ENCODE measurements at regions not wholly inside any gene's neighbourhood (a gene's known extent, or its start where the extent isn't known, plus 50 kb on each side); places are given as distances from the start of the nearest gene placed in this dataset.

DNA sequence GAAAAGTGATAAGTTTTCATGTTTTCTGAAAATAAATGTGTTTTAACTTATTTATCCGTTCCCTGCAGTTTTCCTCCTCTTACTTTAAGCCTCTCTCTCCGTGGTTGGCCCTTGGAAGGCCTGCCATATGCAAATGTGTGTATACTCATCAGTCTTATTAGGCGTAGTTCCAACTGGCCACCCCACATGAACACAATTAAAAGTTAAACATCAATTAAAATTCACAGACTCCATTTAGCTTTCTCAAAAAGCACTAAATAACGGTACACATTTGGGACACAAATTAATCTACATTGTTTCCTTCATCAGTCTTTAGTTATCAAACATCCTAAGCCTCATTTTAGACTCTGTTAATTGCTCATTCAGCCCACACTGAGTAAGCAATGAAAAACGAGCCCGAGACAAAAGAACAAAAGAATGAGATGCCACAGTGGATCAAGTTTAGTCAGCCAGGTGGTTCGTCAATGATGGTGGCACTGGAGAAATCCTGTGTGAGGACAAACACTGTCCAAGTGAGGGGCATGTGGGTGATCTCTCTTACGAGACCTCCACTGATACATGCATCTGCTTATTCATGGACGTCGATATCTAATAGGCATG is 76.0 kb upstream of the TMCC3 start:
- FAIRE-seq = no peak
- no peak for DNase-seq (ENCODE audit: extremely low spot score, insufficient read length, low read depth)

DNA sequence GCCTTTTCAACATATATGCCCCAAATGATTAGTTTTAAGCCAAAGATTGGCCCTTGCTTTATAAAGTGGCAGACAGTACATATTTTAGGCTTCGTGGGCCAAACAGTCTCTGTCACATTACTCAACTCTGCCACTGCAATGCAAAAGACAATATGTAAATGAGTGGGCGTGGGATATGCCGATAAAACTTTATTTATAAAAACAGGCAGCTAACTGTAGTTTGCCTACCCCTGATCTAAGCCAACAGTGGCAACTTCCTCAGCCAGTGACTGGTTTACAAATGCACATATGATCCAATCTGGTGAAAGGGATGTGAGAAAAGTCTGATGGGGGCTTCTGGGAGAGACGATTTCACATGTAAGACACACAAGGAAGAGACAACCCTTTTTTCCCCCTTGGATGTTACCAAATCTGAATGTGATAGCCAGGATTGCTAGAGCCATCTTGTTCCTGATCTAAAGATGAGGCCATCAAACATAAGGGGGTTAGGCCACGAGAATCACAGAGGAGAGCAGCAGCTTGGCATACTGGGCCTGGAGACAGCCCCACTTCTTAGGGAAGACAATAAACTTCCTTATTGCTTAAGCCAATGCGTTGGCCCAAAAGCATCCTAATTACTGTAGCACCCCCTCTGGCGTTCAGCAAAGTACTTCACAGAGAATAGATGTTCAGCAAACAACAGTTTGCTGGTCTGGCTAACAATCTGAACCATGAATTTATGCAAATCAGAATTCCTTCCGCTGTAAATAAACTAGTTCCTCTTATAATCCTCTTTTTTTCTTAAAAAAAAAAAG is 75.2 kb upstream of the TMCC3 start:
- peak; percentile 9 for FAIRE-seq
- DNase-seq (ENCODE audit: extremely low spot score, insufficient read length, low read depth) = no peak

DNA sequence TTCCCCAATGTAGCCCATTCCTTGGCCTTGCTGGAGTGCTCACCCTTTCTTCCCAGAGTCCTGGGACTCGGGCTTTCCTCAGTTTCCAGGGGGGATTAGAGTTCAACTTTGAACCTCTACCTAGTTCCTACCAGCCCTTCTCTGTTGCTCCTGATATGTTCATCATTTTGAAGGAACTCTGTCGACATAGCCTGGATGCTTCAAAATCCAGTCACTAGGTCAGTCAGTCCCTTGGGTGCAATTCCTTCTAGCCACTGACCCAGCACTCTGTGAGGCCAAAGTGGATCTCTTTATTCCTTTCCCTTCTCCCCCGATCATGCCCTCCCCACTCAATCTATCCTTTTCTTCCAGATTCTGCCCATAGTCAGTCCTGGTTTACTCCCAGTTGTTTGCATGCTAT is 72.3 kb upstream of the TMCC3 start:
- DNase-seq (ENCODE audit: extremely low spot score, insufficient read length, low read depth) (no peak), FAIRE-seq (no peak)

DNA sequence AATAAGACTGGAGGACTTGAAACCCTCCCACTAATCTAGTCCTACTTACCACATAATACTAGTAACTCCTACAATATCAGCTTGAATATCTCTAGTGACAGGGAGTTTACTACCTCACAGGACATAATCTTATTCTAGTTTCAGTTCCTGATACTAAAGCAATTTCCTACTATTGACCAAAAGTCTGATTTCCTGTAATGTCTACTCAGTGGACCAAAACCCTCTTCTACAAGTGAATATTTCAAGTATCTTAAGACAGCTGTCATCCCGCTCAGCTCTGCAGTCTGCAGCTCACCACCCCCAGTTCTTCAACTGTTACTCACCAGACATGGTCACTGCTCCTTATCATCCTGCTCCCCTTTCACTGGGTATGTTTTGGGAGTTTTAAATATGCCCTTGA is 70.8 kb upstream of the TMCC3 start:
- FAIRE-seq = peak; percentile 97
- DNase-seq (ENCODE audit: extremely low spot score, insufficient read length, low read depth) = peak; percentile 51

DNA sequence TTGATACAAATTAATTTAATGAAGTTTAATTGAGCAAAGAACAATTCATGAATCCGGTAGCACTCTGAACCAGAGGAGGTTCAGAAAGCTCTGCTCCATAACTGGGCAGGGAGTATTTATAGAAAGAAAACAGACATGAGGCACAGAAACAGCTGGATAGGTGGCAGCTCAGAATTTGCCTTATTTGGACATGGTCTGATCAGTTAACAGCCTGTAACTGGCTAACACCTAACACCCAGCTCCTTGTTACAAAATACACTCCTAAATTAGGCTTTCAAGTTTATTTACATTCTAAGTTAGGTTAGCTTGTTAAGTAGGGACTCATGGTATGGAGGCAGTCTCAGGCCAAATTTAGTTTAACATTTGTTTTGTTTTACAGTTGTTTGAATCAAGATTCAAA is 67.8 kb upstream of the TMCC3 start:
- peak; percentile 70 for FAIRE-seq
- no peak for DNase-seq (ENCODE audit: extremely low spot score, insufficient read length, low read depth)

DNA sequence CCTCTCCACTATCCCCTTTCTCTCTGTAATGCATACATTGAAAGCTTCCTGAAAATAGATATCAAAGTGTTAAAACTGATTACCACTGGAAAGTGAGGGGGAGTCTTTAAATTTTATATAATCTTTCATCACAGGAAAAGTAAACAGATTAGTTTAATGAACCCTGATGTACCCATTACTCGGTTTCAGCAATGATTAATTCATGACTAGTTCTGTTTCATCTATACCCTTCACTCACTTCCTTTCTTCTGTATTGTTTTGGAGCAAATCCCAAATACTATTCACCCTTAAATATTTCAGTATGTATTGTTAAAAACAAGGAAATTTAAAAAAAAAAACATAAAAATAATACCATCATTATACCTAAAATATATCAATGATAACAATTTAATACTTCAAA is 67.3 kb upstream of the TMCC3 start:
- DNase-seq (ENCODE audit: extremely low spot score, insufficient read length, low read depth) = no peak
- no peak for FAIRE-seq

DNA sequence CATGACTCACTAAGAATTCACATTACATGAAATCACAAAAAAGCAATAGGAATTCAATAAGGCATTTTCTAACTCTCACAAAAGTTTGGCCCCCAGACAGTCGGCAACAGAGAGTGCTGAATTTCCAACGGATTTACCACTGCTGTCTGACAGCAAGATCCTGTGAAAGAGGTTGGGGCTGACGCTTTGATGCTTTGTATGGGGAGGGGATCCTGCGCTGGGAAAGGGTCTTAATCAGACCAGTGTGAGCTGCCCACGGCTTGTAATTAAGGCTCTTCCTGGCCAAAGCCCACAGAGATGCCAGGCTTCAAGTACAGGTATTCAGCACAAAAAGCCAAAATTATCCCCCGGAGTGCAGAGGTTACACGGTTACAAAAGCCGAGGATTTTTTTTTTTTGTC is 66.8 kb upstream of the TMCC3 start:
- FAIRE-seq (no peak), DNase-seq (ENCODE audit: extremely low spot score, insufficient read length, low read depth) (no peak)

DNA sequence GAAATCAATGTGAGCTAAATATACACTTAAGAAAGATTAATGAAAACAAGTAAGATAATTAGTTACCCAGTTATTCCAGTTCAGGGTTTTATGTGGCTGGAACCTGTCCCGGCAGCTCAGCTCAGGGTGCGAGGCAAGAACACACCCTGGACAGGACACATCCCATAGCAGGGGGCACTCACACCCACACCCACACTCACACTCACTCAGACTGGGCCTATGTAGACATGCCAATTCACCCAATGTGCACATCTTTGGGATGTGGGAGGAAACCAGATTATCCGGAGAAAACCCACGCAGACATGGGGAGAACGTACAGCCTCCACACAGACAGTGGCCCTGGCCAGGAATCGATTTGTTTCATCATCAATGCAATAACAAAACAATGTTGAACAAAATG is 66.0 kb upstream of the TMCC3 start:
- DNase-seq (ENCODE audit: extremely low spot score, insufficient read length, low read depth) (no peak), FAIRE-seq (no peak)

DNA sequence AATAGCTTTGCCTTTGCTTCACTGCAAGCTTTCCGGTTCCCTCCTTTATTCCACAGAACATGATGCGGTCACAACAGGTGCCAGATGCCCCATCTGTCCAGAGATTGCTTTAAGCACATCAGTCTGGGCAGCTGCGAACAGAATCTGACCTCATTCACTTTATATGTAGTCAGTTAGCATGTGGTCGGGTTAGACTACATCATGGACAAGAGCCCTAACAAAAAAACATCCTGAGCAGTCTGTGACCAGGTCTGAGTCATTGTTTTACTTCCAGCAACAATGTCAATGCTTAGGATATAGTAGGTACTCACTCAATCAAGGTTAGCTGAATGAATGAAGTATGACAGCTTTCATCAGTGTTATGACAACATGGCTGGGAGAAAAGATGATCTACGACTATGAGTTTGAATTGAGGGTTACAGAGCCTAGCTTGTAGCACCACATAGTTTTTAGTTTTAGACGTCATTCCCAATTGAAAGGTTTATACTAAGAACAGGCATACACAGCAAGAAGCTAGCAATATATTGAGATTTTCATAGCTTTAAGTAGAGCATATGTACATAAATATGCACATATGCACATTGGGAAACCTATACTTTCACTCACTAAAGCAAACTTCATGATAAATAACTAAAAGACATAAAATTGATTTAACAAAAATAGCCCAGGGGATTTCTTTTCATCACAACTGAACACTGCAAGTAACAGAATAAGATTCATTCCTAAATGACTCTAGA is 64.2 kb upstream of the TMCC3 start:
- no peak for DNase-seq (ENCODE audit: extremely low spot score, insufficient read length, low read depth)
- FAIRE-seq = no peak

DNA sequence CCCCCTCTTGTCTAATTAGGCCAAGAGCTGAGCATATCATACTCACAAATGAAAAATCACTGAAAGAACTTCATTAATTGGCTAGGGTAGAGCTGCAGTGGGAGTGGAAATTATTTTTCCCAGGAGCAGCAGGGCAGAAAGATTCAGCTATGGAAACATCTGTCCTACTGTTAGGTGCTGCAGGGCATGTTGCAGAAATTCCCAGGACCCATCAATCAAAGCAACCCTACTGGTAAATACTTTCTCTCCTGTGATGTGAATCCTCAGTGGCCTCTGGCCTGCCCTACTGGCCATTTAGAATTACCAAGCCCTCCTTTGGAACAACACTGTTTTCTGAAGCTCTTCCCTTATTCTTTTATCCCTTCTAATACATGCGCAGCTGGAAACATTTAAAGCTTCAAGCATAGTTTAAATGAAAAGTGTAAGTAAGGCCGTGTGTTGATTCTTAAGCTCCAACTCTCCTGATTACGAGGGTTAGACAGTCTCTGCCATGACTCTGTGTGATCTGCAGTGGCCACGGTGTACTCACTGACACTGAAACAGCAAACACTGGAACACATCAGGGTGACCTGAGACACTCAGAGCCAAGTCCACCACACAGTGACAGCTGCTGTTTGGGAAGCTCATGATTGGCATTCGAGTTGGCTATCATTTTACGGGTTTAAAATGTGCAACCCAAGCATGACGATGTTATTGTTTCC is 62.6 kb upstream of the TMCC3 start:
- DNase-seq (ENCODE audit: extremely low spot score, insufficient read length, low read depth) = no peak
- no peak for FAIRE-seq

DNA sequence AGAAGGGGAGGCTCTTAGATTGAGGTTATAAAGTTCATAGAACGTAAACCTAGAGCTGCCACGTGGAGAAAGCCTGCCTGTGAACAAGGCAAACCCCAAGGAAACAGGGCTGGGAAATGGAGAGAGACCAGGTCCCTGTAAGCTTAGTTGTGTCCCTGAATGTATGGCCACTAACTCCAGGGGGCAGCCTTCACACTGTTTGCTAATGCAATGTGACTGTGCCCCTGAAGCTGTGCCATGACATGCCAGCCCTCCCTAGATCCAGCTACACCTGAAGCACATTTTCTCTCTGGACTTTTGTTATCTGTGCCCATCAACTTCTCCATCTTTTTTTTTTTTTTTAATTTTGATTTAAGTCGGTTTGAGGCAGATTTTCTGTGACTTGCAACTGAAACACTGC is 60.6 kb upstream of the TMCC3 start:
- FAIRE-seq = peak; percentile 73
- no peak for DNase-seq (ENCODE audit: extremely low spot score, insufficient read length, low read depth)

DNA sequence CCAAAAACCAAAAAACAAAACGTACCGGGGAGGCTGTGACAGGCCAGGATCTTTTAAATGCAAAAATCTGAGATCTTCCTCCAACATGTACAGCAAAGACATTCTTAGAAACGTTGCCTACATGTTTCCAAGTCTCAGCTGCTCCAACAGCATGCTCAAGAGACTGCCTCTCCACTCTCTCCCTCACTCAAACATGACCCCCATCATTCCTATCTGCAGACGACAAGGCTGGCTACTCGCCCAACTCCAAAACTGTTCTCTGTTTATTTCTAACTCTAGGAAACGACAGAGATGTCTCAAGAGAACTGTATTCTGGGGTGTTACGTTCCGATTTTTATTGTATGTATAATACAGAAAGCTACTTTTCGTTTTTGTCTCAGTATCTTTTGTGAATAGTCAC is 57.5 kb upstream of the TMCC3 start:
- no peak for FAIRE-seq

DNA sequence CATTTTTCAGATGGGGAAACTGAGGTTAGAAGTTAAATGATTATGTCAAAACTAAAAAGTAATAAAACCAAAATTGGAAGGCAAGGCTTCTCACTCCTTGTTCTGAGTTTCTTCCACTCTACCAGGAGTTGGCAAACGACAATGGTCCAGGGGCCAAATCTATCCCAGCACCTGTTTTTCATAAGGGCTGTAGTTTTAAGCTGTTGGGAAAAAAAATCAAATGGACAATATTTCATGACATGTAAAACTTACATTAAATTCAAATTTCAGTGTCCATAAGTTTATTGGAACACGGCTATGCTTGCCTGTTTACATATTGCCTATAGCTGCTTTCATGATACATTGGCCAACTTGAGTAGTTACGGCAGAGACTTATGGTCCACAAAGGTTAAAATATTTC is 56.7 kb upstream of the TMCC3 start:
- DNase-seq (ENCODE audit: extremely low spot score, insufficient read length, low read depth) = no peak
- no peak for FAIRE-seq

More for the DNA sequence above, 57.5 kb upstream of the TMCC3 start:
- no peak for DNase-seq (ENCODE audit: extremely low spot score, insufficient read length, low read depth)

DNA sequence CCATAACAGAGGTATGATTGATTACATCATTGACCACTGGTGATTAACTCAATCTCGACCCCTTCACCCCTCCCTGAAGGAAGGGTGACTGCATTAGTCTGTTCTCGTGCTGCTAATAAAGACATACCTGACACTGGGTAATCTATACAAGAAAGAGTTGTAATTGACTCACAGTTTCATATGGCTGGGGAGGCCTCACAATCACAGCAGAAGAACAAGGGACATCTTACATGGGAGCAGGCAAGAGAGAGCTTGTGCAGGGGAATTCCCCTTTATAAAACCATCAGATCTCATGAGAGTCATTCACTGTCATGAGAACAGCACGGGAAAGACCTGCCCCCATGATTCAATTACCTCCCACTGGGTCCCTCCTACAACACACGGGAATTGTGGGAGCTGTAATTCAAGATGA is 55.9 kb upstream of the TMCC3 start:
- DNase-seq (ENCODE audit: extremely low spot score, insufficient read length, low read depth) (no peak), FAIRE-seq (peak; percentile 65)

DNA sequence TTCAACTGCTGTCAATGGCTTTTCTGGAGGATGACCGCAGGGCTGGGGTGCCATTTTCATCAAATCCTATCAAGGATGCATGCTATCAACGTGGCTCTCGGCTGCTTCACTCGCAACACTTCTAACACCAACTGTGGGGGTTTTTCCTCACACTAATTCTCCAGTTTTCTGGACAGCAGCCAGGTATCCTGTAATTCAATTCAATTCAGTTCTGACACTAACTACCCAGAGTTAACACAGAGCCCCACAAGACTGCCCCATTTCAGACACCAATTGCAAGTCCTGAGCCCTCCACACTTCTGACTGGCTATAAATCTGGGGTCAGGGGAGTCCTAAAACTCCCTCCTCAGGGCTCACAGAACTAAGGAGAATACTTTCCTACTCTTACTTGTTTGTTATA is 55.3 kb upstream of the TMCC3 start:
- no peak for FAIRE-seq

DNA sequence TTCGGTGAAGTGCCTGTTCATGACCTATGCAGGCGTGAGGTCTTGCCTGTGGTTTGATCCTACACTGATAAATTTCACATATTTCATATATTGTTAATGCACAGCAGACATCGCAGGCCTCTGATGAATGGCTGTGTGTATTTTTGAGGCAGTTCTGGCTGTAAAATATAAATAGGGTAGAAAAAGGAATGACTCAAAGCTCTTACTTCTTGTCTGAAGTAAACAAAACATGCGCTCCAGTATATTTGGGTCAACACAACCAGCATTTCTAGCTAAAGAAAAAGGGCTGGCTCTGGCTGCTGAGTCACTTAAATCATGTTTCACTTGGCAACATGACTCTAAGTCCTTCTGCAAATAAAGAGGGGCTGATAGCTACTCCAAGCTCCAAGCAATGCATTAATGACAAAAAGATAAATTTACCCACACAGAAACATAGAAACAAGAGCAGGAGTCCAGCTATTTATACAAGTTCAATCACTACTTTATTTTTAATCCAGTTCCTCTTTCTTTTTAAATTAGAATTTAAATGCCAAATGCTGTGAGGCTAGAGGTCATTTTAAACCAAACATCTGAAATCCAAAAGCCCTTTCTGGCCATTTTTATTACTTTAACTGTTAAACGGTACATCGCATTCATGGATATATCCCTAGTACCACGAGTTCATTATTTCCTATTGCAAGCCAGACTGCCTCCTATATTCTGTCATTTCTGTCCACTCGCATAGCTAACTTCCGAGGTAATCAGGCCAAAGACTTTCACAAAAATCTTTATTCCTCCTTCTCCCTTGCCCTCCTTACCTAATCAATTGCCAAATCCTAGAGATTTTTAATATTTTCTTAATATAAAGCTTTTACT is 54.3 kb upstream of the TMCC3 start:
- no peak for DNase-seq (ENCODE audit: extremely low spot score, insufficient read length, low read depth)
- FAIRE-seq = no peak

More for the DNA sequence above, 55.3 kb upstream of the TMCC3 start:
- no peak for DNase-seq (ENCODE audit: extremely low spot score, insufficient read length, low read depth)

DNA sequence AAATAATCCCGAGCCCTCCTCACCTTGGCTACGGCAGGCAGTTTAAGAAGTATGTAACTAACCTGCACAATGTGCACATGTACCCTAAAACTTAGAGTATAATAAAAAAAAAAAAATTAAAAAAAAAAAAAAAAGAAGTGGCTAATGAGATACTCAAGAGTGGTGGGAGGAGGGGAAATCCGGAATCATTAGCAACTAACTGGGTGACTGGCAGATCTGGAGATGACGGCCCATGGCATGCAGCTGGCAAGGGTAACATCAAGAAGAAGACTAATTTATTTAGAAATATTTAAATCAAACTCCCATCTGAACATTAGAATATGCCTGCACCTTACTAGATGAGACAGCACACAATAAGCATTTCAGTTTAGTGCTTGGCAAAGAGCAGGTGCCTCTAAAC is 52.3 kb upstream of the TMCC3 start:
- FAIRE-seq (no peak), DNase-seq (ENCODE audit: extremely low spot score, insufficient read length, low read depth) (no peak)

DNA sequence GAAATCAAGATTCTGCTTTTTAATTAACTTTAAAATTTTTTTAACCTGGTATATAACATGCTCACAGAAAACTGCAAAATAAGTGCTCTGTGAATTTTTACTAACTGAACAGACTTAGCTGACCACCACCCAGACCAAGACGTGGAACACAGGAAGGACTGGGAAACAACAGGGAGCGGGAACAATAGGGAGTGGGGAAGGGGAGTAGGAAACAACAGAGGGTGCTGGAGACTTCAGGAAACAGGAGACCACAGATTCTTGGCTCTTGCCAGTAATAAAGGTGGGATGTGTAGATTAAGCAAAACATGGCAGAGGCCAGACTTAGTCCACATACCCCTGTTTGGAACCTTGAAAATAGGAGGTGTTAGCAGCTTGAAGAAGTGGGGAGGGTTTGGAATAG is 51.4 kb upstream of the TMCC3 start:
- FAIRE-seq = no peak
- DNase-seq (ENCODE audit: extremely low spot score, insufficient read length, low read depth) = no peak

DNA sequence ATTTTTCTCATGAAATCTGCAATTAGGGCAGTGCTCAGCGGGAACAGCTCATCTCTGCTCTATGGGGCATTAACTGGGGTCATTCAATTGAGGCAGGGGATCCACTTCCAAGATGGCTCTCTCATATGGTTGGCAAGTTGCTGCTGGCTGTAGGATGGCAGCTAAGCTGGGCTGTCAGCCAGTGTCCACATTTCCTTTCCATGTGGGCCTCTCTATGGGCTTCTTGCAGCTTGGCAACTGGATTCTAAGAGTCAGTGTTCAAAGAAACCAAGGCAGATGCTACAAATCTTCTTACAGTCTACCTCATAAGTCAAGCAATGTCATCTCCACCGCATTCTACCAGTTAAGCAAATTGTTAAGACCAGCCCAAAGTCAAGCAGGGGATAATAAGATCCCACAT is 50.3 kb upstream of the TMCC3 start:
- DNase-seq (ENCODE audit: extremely low spot score, insufficient read length, low read depth) (no peak), FAIRE-seq (no peak)

Data from GM18507 (cell line).